T-helper 2 cell treated with Interferon-gamma antibody and Interleukin-4, amounts not matched to agents 100 ng/mL and 5 ng/mL, for 36 hours (primary cell): ENCODE measurements at regions not wholly inside any gene's neighbourhood (a gene's known extent, or its start where the extent isn't known, plus 50 kb on each side); places are given as distances from the start of the nearest gene placed in this dataset.

Source experiments
- intact Hi-C: fragments of 100-400 bp; cut with micrococcal nuclease; formaldehyde crosslinking; loops from one replicate; pipeline ENCODE4 v1.15.1; 2023

- intact Hi-C loops: no loop called here
Measured at GRCh38 chr21:26784974-26785373, 60.2 kb downstream of the ADAMTS1 start.

GRCh38 chr21:26783466-26784195 lies 61.6 kb downstream of the ADAMTS1 start:
- intact Hi-C loops: no loop called here

GRCh38 chr21:26782747-26783146 lies 62.5 kb downstream of the ADAMTS1 start:
- intact Hi-C loops: no loop called here

- intact Hi-C loops: no loop called here
Measured at GRCh38 chr21:26782331-26782730, 62.9 kb downstream of the ADAMTS1 start.

- intact Hi-C loops: no loop called here
Measured at GRCh38 chr21:26781331-26781730, 63.9 kb downstream of the ADAMTS1 start.

- intact Hi-C loops: no loop called here
Measured at GRCh38 chr21:26777166-26777565, 68.0 kb downstream of the ADAMTS1 start.

- intact Hi-C loops: no loop called here
Measured at GRCh38 chr21:26776310-26777021, 68.7 kb downstream of the ADAMTS1 start.

- intact Hi-C loops: loop anchor here (5.0 kb wide), 1 partner anchor 929 kb away; no protein-coding TSS in a partner anchor
Measured at GRCh38 chr21:26773058-26773457, 72.2 kb downstream of the ADAMTS1 start.

- intact Hi-C loops: loop anchor here (5.0 kb wide), 3 partner anchors 73 to 1973 kb away; no protein-coding TSS in a partner anchor
Measured at GRCh38 chr21:26769613-26770188, 75.5 kb downstream of the ADAMTS1 start.

GRCh38 chr21:26766826-26767325 lies 78.3 kb downstream of the ADAMTS1 start:
- intact Hi-C loops: loop anchor here (5.0 kb wide), 2 partner anchors 75 to 1975 kb away; no protein-coding TSS in a partner anchor

GRCh38 chr21:26761174-26761915 lies 83.9 kb downstream of the ADAMTS1 start:
- intact Hi-C loops: no loop called here

GRCh38 chr21:26759731-26760130 lies 85.5 kb downstream of the ADAMTS1 start:
- intact Hi-C loops: no loop called here

GRCh38 chr21:26758083-26758880 lies 86.9 kb downstream of the ADAMTS1 start:
- intact Hi-C loops: no loop called here

- intact Hi-C loops: no loop called here
Measured at GRCh38 chr21:26756491-26757159, 88.6 kb downstream of the ADAMTS1 start.

GRCh38 chr21:26754853-26755252 lies 90.4 kb downstream of the ADAMTS1 start:
- intact Hi-C loops: no loop called here

GRCh38 chr21:26753822-26754221 lies 91.4 kb downstream of the ADAMTS1 start:
- intact Hi-C loops: no loop called here

GRCh38 chr21:26752849-26753248 lies 92.4 kb downstream of the ADAMTS1 start:
- intact Hi-C loops: no loop called here

- intact Hi-C loops: no loop called here
Measured at GRCh38 chr21:26751305-26751704, 93.9 kb downstream of the ADAMTS1 start.

- intact Hi-C loops: no loop called here
Measured at GRCh38 chr21:26748066-26748465, 97.1 kb downstream of the ADAMTS1 start.

- intact Hi-C loops: no loop called here
Measured at GRCh38 chr21:26747216-26747615, 98.0 kb downstream of the ADAMTS1 start.
